ENCODE measurements at regions not wholly inside any gene's neighbourhood (a gene's known extent, or its start where the extent isn't known, plus 50 kb on each side); places are given as distances from the start of the nearest gene placed in this dataset.

GRCh38 chr4:114383721-114384120 is 214.9 kb upstream of the UGT8 start:
- H3K4me1 ChIP-seq (ENCODE audit: control insufficient read depth, insufficient read depth, low read length), result no peaks in the 10 kb centered on the region
- no peak for TF ChIP-seq CTCF (IDR thresholded peaks at IDR 0.05)
- 71% methylated on average over 1 of the region's 1 CpG for WGBS (ENCODE audit: insufficient coverage)
- no peak for ATAC-seq
- no peaks in the 10 kb centered on the region for H3K36me3 Mint-ChIP-seq
- DNase-seq, result no peak
- no peak overlapping the region for H3K27ac ChIP-seq (ENCODE audit: low read length)
- H3K36me3 ChIP-seq (ENCODE audit: control insufficient read depth, insufficient read depth, low read length), result no peaks in the 10 kb centered on the region
- no peaks in the 10 kb centered on the region for H3K9me3 ChIP-seq (ENCODE audit: control insufficient read depth, insufficient read depth, low read length)
- no peaks in the 10 kb centered on the region for H3K27me3 ChIP-seq (ENCODE audit: control insufficient read depth, insufficient read depth, low read length)
- no peak overlapping the region for H3K27ac Mint-ChIP-seq
- peaks cover 0 to 3% of the 10 kb centered on the region in 2 donors for H3K27me3 Mint-ChIP-seq (ENCODE audit: low read depth in 2 of 2)
- H3K9me3 Mint-ChIP-seq, result no peaks in the 10 kb centered on the region
- no peak overlapping the region for H3K4me3 ChIP-seq (ENCODE audit: low read length)
- intact Hi-C loops (cut with micrococcal nuclease), result loop anchor here (10.0 kb wide), 1 partner anchor 989 kb away; no protein-coding TSS in a partner anchor
- no peaks in the 10 kb centered on the region for H3K4me1 Mint-ChIP-seq
- no peak overlapping the region for H3K4me3 Mint-ChIP-seq

GRCh38 chr4:114384629-114385028 is 214.0 kb upstream of the UGT8 start:
- no peak for TF ChIP-seq CTCF (IDR thresholded peaks at IDR 0.05)
- Mint-ChIP-seq H3K9me3 (no peaks in the 10 kb centered on the region), H3K27ac (no peak overlapping the region), H3K36me3 (no peaks in the 10 kb centered on the region), H3K4me1 (no peaks in the 10 kb centered on the region), H3K27me3 (ENCODE audit: low read depth in 2 of 2) (peaks cover 0 to 7% of the 10 kb centered on the region in 2 donors), H3K4me3 (no peak overlapping the region)
- Histone ChIP-seq H3K9me3 (ENCODE audit: control insufficient read depth, insufficient read depth, low read length) (no peaks in the 10 kb centered on the region), H3K27me3 (ENCODE audit: control insufficient read depth, insufficient read depth, low read length) (no peaks in the 10 kb centered on the region), H3K27ac (ENCODE audit: low read length) (no peak overlapping the region), H3K36me3 (ENCODE audit: control insufficient read depth, insufficient read depth, low read length) (no peaks in the 10 kb centered on the region), H3K4me1 (ENCODE audit: control insufficient read depth, insufficient read depth, low read length) (no peaks in the 10 kb centered on the region), H3K4me3 (ENCODE audit: low read length) (no peak overlapping the region)
- WGBS (ENCODE audit: insufficient coverage), result 13% methylated on average over 2 of the region's 4 CpGs
- ATAC-seq (no peak), DNase-seq (peak in 1 of 2 donors; percentile 38)
- intact Hi-C loops (cut with micrococcal nuclease), result loop anchor here (5.0 to 10.0 kb wide), 2 partner anchors 313 to 990 kb away; no protein-coding TSS in a partner anchor

GRCh38 chr4:114385195-114385985 is 213.2 kb upstream of the UGT8 start:
- no peak overlapping the region for H3K27ac Mint-ChIP-seq
- H3K36me3 ChIP-seq (ENCODE audit: control insufficient read depth, insufficient read depth, low read length), result no peaks in the 10 kb centered on the region
- H3K4me1 ChIP-seq (ENCODE audit: control insufficient read depth, insufficient read depth, low read length), result no peaks in the 10 kb centered on the region
- H3K9me3 ChIP-seq (ENCODE audit: control insufficient read depth, insufficient read depth, low read length), result no peaks in the 10 kb centered on the region
- no peaks in the 10 kb centered on the region for H3K4me1 Mint-ChIP-seq
- ATAC-seq (no peak), DNase-seq (no peak)
- no peaks in the 10 kb centered on the region for H3K27me3 ChIP-seq (ENCODE audit: control insufficient read depth, insufficient read depth, low read length)
- intact Hi-C loops (cut with micrococcal nuclease), result loop anchor here (5.0 to 10.0 kb wide), 2 partner anchors 312 to 991 kb away; no protein-coding TSS in a partner anchor
- H3K9me3 Mint-ChIP-seq, result no peaks in the 10 kb centered on the region
- H3K4me3 Mint-ChIP-seq, result no peak overlapping the region
- peaks cover 0 to 4% of the 10 kb centered on the region in 2 donors for H3K27me3 Mint-ChIP-seq (ENCODE audit: low read depth in 2 of 2)
- no peak overlapping the region for H3K4me3 ChIP-seq (ENCODE audit: low read length)
- TF ChIP-seq CTCF (IDR thresholded peaks at IDR 0.05), result no peak
- no peaks in the 10 kb centered on the region for H3K36me3 Mint-ChIP-seq
- WGBS (ENCODE audit: insufficient coverage), result 85% methylated on average over 8 of the region's 9 CpGs
- H3K27ac ChIP-seq (ENCODE audit: low read length), result no peak overlapping the region
